ENCODE measurements at regions not wholly inside any gene's neighbourhood (a gene's known extent, or its start where the extent isn't known, plus 50 kb on each side); places are given as distances from the start of the nearest gene placed in this dataset.

- Histone ChIP-seq H3K36me3 (no peaks in the 10 kb centered on the region), H3K27ac (replicated peaks) (no peak overlapping the region), H3K4me3 (no peak overlapping the region), H3K27me3 (ENCODE audit: low read depth) (no peaks in the 10 kb centered on the region), H3K4me1 (no peaks in the 10 kb centered on the region), H3K9me3 (replicated peaks) (no peaks in the 10 kb centered on the region)
- no peak for DNase-seq
- intact Hi-C loops (cut with micrococcal nuclease): no loop called here
- no peak for TF ChIP-seq CTCF (IDR thresholded peaks at IDR 0.05; ENCODE audit: borderline replicate concordance)
Measured at GRCh38 chr1:222196288-222196687, 351.6 kb downstream of the HHIPL2 start.

DNA sequence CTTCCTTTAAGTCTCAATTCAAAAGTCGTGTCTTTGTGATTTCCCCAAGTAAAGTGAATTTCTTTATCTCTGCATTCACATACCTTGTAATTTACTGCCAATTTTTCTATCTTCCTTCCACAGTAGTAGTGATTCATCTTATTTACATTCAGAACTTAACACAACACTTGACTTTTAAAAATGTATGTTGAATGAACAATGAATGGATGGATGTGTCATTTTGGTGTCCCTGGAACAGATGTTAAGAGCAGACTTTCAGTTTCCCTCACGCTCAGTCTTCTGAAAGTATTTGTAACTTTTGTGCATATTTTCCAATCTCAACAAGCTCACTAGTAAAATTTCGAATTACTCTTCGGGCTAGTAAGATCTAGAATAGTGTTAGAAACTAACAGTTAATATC lies 352.0 kb downstream of the HHIPL2 start:
- intact Hi-C loops (cut with micrococcal nuclease): no loop called here
- Histone ChIP-seq H3K4me3 (no peak overlapping the region), H3K36me3 (no peaks in the 10 kb centered on the region), H3K4me1 (no peaks in the 10 kb centered on the region), H3K27me3 (ENCODE audit: low read depth) (no peaks in the 10 kb centered on the region), H3K27ac (replicated peaks) (no peak overlapping the region), H3K9me3 (replicated peaks) (peaks cover 3% of the 10 kb centered on the region)
- no peak for TF ChIP-seq CTCF (IDR thresholded peaks at IDR 0.05; ENCODE audit: borderline replicate concordance)
- no peak for DNase-seq

GRCh38 chr1:222189218-222189617 lies 358.7 kb downstream of the HHIPL2 start:
- H3K4me1 ChIP-seq: no peaks in the 10 kb centered on the region
- intact Hi-C loops (cut with micrococcal nuclease): no loop called here
- no peaks in the 10 kb centered on the region for H3K36me3 ChIP-seq
- no peak overlapping the region for H3K4me3 ChIP-seq
- TF ChIP-seq CTCF (IDR thresholded peaks at IDR 0.05; ENCODE audit: borderline replicate concordance): no peak
- no peak overlapping the region for H3K27ac ChIP-seq (replicated peaks)
- H3K27me3 ChIP-seq (ENCODE audit: low read depth): peaks cover 8% of the 10 kb centered on the region
- DNase-seq: no peak
- peaks cover 4% of the 10 kb centered on the region for H3K9me3 ChIP-seq (replicated peaks)

- no peaks in the 10 kb centered on the region for H3K36me3 ChIP-seq
- H3K27me3 ChIP-seq (ENCODE audit: low read depth): peaks cover 8% of the 10 kb centered on the region
- no peak overlapping the region for H3K27ac ChIP-seq (replicated peaks)
- no peak for DNase-seq
- no peaks in the 10 kb centered on the region for H3K4me1 ChIP-seq
- no peak for TF ChIP-seq CTCF (IDR thresholded peaks at IDR 0.05; ENCODE audit: borderline replicate concordance)
- intact Hi-C loops (cut with micrococcal nuclease): no loop called here
- H3K4me3 ChIP-seq: no peak overlapping the region
- peaks cover 4% of the 10 kb centered on the region for H3K9me3 ChIP-seq (replicated peaks)
Measured at GRCh38 chr1:222187566-222188332, 360.2 kb downstream of the HHIPL2 start.

- Histone ChIP-seq H3K27me3 (ENCODE audit: low read depth) (peaks cover 8% of the 10 kb centered on the region), H3K36me3 (no peaks in the 10 kb centered on the region), H3K4me1 (no peaks in the 10 kb centered on the region), H3K27ac (replicated peaks) (no peak overlapping the region), H3K9me3 (replicated peaks) (no peaks in the 10 kb centered on the region), H3K4me3 (no peak overlapping the region)
- intact Hi-C loops (cut with micrococcal nuclease): no loop called here
- no peak for DNase-seq
- no peak for TF ChIP-seq CTCF (IDR thresholded peaks at IDR 0.05; ENCODE audit: borderline replicate concordance)
Measured at GRCh38 chr1:222182641-222183040, 365.3 kb downstream of the HHIPL2 start.
